ENCODE measurements at regions not wholly inside any gene's neighbourhood (a gene's known extent, or its start where the extent isn't known, plus 50 kb on each side); places are given as distances from the start of the nearest gene placed in this dataset.

GRCh38 chr3:89690646-89691045 lies 583.2 kb downstream of the EPHA3 start:
- no peak overlapping the region for H3K4me3 Mint-ChIP-seq
- no peaks in the 10 kb centered on the region for H3K36me3 Mint-ChIP-seq
- ChIA-PET CTCF (no interaction called here), POLR2A (no interaction called here)
- TF ChIP-seq JUN (CRISPR knock-in tag; IDR thresholded peaks at IDR 0.05) = no peak
- TF ChIP-seq NFATC4 (CRISPR knock-in tag; IDR thresholded peaks at IDR 0.05) = no peak
- TF ChIP-seq ATF1 (CRISPR knock-in tag; IDR thresholded peaks at IDR 0.05) = no peak
- no peak for TF ChIP-seq GRHL2 (CRISPR knock-in tag; IDR thresholded peaks at IDR 0.05; ENCODE audit: insufficient replicate concordance, severe bottlenecking)
- TF ChIP-seq, protein P1, sequence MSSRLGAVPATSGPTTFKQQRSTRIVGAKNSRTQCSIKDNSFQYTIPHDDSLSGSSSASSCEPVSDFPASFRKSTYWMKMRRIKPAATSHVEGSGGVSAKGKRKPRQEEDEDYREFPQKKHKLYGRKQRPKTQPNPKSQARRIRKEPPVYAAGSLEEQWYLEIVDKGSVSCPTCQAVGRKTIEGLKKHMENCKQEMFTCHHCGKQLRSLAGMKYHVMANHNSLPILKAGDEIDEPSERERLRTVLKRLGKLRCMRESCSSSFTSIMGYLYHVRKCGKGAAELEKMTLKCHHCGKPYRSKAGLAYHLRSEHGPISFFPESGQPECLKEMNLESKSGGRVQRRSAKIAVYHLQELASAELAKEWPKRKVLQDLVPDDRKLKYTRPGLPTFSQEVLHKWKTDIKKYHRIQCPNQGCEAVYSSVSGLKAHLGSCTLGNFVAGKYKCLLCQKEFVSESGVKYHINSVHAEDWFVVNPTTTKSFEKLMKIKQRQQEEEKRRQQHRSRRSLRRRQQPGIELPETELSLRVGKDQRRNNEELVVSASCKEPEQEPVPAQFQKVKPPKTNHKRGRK (CRISPR knock-in tag; IDR thresholded peaks at IDR 0.05; ENCODE audit: borderline replicate concordance) = no peak
- TF ChIP-seq, protein P2, sequence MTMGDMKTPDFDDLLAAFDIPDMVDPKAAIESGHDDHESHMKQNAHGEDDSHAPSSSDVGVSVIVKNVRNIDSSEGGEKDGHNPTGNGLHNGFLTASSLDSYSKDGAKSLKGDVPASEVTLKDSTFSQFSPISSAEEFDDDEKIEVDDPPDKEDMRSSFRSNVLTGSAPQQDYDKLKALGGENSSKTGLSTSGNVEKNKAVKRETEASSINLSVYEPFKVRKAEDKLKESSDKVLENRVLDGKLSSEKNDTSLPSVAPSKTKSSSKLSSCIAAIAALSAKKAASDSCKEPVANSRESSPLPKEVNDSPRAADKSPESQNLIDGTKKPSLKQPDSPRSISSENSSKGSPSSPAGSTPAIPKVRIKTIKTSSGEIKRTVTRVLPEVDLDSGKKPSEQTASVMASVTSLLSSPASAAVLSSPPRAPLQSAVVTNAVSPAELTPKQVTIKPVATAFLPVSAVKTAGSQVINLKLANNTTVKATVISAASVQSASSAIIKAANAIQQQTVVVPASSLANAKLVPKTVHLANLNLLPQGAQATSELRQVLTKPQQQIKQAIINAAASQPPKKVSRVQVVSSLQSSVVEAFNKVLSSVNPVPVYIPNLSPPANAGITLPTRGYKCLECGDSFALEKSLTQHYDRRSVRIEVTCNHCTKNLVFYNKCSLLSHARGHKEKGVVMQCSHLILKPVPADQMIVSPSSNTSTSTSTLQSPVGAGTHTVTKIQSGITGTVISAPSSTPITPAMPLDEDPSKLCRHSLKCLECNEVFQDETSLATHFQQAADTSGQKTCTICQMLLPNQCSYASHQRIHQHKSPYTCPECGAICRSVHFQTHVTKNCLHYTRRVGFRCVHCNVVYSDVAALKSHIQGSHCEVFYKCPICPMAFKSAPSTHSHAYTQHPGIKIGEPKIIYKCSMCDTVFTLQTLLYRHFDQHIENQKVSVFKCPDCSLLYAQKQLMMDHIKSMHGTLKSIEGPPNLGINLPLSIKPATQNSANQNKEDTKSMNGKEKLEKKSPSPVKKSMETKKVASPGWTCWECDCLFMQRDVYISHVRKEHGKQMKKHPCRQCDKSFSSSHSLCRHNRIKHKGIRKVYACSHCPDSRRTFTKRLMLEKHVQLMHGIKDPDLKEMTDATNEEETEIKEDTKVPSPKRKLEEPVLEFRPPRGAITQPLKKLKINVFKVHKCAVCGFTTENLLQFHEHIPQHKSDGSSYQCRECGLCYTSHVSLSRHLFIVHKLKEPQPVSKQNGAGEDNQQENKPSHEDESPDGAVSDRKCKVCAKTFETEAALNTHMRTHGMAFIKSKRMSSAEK (CRISPR knock-in tag; IDR thresholded peaks at IDR 0.05; ENCODE audit: borderline replicate concordance) = no peak
- no peak for TF ChIP-seq SP1 (CRISPR knock-in tag; conservative IDR thresholded peaks at IDR 0.05)
- no peak for TF ChIP-seq JAZF1 (CRISPR knock-in tag; IDR thresholded peaks at IDR 0.05)
- TF ChIP-seq ESRRA (CRISPR knock-in tag; IDR thresholded peaks at IDR 0.05; ENCODE audit: borderline replicate concordance) = no peak
- TF ChIP-seq MXD4 (CRISPR knock-in tag; IDR thresholded peaks at IDR 0.05; ENCODE audit: borderline replicate concordance) = no peak
- no peak for TF ChIP-seq SMAD3 (CRISPR knock-in tag; IDR thresholded peaks at IDR 0.05; ENCODE audit: borderline replicate concordance)
- no peak for TF ChIP-seq NR2C2 (CRISPR knock-in tag; IDR thresholded peaks at IDR 0.05)
- TF ChIP-seq MYBL2 (CRISPR knock-in tag; IDR thresholded peaks at IDR 0.05) = no peak
- TF ChIP-seq ZNF416 (CRISPR knock-in tag; IDR thresholded peaks at IDR 0.05) = no peak
- TF ChIP-seq, protein P3, sequence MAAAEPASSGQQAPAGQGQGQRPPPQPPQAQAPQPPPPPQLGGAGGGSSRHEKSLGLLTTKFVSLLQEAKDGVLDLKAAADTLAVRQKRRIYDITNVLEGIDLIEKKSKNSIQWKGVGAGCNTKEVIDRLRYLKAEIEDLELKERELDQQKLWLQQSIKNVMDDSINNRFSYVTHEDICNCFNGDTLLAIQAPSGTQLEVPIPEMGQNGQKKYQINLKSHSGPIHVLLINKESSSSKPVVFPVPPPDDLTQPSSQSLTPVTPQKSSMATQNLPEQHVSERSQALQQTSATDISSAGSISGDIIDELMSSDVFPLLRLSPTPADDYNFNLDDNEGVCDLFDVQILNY (CRISPR knock-in tag; IDR thresholded peaks at IDR 0.05) = no peak
- no peak for TF ChIP-seq NR1H2 (CRISPR knock-in tag; IDR thresholded peaks at IDR 0.05)
- DNase-seq (ENCODE audit: low spot score) = no peak
- no peak overlapping the region for H3K27ac Mint-ChIP-seq
- no peaks in the 10 kb centered on the region for H3K9me3 Mint-ChIP-seq
- H3K27me3 Mint-ChIP-seq (ENCODE audit: low read depth) = no peaks in the 10 kb centered on the region
- no peak for ATAC-seq
- H3K4me1 Mint-ChIP-seq = no peaks in the 10 kb centered on the region

- TF ChIP-seq HMGXB4 (CRISPR knock-in tag; IDR thresholded peaks at IDR 0.05) (no peak), OVOL2 (CRISPR knock-in tag; IDR thresholded peaks at IDR 0.05; ENCODE audit: borderline replicate concordance) (no peak)
- TF ChIP-seq, protein P2 (CRISPR knock-in tag; IDR thresholded peaks at IDR 0.05; ENCODE audit: borderline replicate concordance) = no peak
- CTCF ChIA-PET = no interaction called here
- H3K9me3 Mint-ChIP-seq = no peaks in the 10 kb centered on the region
- POLR2A ChIA-PET = no interaction called here
- no peaks in the 10 kb centered on the region for H3K4me1 Mint-ChIP-seq
- no peak overlapping the region for H3K4me3 Mint-ChIP-seq
- no peak overlapping the region for H3K27ac Mint-ChIP-seq
- ATAC-seq = no peak
- H3K36me3 Mint-ChIP-seq = no peaks in the 10 kb centered on the region
- DNase-seq (ENCODE audit: low spot score) = no peak
- H3K27me3 Mint-ChIP-seq (ENCODE audit: low read depth) = no peaks in the 10 kb centered on the region
Measured at GRCh38 chr3:89692601-89693000, 585.2 kb downstream of the EPHA3 start.

Data from WTC11 (cell line).